Mucosa of descending colon (tissue), 3 donors: ENCODE measurements at regions not wholly inside any gene's neighbourhood (a gene's known extent, or its start where the extent isn't known, plus 50 kb on each side); places are given as distances from the start of the nearest gene placed in this dataset.

Experiments
- ATAC-seq: fragments of 200-7000 bp; cut with Tn5 transposase; one replicate; pipeline ENCODE4 v1.9.1; 2020; ENCODE audit warnings: mild to moderate bottlenecking, moderate library complexity
- DNase-seq, 3 donors: peaks; one replicate each; pipeline ENCODE4 v3.0.0-alpha.2; 2020
- H3K36me3 ChIP-seq: fragments of 200-600 bp; one replicate; pipeline ENCODE4 v1.8.0; 2021; ENCODE audit warnings: low read depth, mild to moderate bottlenecking
- H3K4me1 ChIP-seq: fragments of 200-600 bp; one replicate; pipeline ENCODE4 v1.8.0; 2021; ENCODE audit warnings: low read depth, mild to moderate bottlenecking
- H3K4me3 ChIP-seq: fragments of 200-600 bp; one replicate; pipeline ENCODE4 v1.8.0; 2021; ENCODE audit warnings: mild to moderate bottlenecking
- H3K9me3 ChIP-seq: fragments of 200-600 bp; one replicate; pipeline ENCODE4 v1.8.0; 2021; ENCODE audit warnings: mild to moderate bottlenecking
- intact Hi-C, 2 donors: fragments of 100-400 bp; cut with DNase I in 1 of 2; cut with micrococcal nuclease in 1 of 2; formaldehyde crosslinking; loops; one replicate each; pipeline versions ENCODE4 v1.11.0 to v1.11.1; 2022; cut with DNase I, micrococcal nuclease
- TF ChIP-seq, protein P1 (sequence below): fragments of 200-600 bp; IDR thresholded peaks from one replicate; pipeline ENCODE4 v1.8.0; 2022; ENCODE audit warnings: antibody characterized with exemption, mild to moderate bottlenecking
- donor health status: DM: no; HTN: no; CAD: no; lungs with moderate emphysema.
- donor health status: DM: no; HTN: no; CAD: no.
- donor health status: DM: no; HTN: yes; CAD: no.

DNA sequence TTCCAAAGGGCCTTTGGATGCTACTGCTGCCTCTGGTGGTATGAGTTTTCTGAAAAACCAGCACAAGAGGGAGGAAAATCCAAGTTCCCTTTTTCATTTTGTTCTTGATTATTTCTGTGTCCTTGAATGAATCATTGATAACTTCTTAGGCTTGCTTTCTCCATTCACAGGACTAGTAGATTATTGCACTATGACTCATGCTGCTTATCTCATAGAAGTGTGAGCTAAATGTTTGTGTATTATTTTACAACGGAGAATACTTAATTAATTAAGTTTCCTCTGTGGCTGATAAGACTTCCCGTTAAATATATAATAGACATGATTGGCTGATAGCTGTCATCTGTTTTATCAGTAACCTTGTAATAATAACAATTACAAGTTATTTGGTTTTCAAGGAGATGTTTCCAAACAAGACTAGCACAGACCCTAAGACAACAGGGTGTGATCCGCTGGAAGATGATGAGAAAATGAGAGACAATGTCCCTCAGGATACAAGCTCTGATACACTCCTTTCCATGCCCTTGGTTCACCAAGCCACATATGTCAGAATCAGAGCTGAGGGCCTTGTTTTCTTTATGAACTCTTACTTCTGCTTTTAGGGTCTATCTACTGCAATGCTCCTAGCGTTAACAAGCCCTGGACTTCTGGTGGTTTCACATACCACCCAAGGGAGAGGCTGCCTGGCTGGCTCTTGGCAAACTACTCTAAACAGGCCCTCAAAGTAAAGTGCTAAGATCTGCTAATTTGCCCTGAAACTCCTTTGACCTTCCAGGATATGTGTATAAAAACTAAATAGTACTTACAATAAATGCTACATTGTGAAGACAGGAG lies 1078.3 kb downstream of the TTLL7 start:
- DNase-seq (no peak), ATAC-seq (no peak)
- Histone ChIP-seq H3K9me3 (no peaks in the 10 kb centered on the region), H3K36me3 (no peaks in the 10 kb centered on the region), H3K4me3 (no peak overlapping the region), H3K4me1 (no peaks in the 10 kb centered on the region)
- TF ChIP-seq, protein P1, sequence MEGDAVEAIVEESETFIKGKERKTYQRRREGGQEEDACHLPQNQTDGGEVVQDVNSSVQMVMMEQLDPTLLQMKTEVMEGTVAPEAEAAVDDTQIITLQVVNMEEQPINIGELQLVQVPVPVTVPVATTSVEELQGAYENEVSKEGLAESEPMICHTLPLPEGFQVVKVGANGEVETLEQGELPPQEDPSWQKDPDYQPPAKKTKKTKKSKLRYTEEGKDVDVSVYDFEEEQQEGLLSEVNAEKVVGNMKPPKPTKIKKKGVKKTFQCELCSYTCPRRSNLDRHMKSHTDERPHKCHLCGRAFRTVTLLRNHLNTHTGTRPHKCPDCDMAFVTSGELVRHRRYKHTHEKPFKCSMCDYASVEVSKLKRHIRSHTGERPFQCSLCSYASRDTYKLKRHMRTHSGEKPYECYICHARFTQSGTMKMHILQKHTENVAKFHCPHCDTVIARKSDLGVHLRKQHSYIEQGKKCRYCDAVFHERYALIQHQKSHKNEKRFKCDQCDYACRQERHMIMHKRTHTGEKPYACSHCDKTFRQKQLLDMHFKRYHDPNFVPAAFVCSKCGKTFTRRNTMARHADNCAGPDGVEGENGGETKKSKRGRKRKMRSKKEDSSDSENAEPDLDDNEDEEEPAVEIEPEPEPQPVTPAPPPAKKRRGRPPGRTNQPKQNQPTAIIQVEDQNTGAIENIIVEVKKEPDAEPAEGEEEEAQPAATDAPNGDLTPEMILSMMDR: no peak
- intact Hi-C loops: no loop called here

GRCh38 chr1:82919837-82920236 lies 1079.1 kb downstream of the TTLL7 start:
- Histone ChIP-seq H3K4me3 (no peak overlapping the region), H3K4me1 (no peaks in the 10 kb centered on the region), H3K36me3 (no peaks in the 10 kb centered on the region), H3K9me3 (no peaks in the 10 kb centered on the region)
- intact Hi-C loops: no loop called here
- no peak for ATAC-seq
- no peak for DNase-seq
- TF ChIP-seq, protein P1: no peak

DNA sequence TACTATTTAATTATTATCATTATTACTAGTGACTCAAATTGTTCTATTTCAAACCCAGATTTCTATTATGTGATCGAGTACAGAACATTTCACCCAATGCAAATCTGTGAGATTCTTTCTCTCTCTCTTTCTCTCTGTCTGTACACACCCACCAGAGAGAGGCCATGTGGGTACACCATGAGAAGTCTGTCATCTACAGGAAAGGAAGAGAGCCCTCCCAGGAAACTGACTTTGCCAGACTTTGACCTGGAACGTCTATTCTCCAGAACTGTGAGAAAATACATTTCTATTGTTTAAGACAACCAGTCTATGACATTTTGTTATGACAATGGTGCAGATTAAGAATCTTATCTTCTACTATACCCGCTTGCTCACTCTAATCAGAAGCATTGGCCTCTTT lies 1091.6 kb downstream of the TTLL7 start:
- H3K4me3 ChIP-seq: no peak overlapping the region
- DNase-seq (no peak), ATAC-seq (no peak)
- no peaks in the 10 kb centered on the region for H3K36me3 ChIP-seq
- intact Hi-C loops: no loop called here
- TF ChIP-seq, protein P1: no peak
- no peaks in the 10 kb centered on the region for H3K9me3 ChIP-seq
- H3K4me1 ChIP-seq: no peaks in the 10 kb centered on the region

- intact Hi-C loops: no loop called here
- Histone ChIP-seq H3K9me3 (no peaks in the 10 kb centered on the region), H3K36me3 (no peaks in the 10 kb centered on the region), H3K4me3 (no peak overlapping the region), H3K4me1 (no peaks in the 10 kb centered on the region)
- DNase-seq (no peak), ATAC-seq (no peak)
- TF ChIP-seq, protein P1: no peak
Observed at GRCh38 chr1:82903626-82904025, 1095.3 kb downstream of the TTLL7 start.

DNA sequence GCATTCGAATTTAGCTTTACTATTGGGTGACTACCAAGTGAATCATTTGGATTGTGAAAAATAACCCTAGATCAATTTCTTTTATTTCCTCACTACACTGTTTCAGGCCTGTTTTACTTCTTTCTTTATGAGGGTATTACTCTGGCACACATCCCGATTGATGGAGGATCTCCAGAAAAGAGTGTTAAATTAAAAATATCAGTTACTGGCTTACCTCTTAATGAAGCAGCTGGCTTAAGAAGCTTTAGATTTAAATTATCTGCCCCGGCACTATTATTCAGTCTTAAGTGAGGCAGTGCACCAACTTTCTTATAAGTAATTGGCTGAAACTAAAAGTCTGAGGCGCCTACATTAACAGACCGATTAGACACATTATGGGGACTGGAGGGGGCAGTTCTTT lies 1097.4 kb downstream of the TTLL7 start:
- H3K4me1 ChIP-seq: no peaks in the 10 kb centered on the region
- no peak for ATAC-seq
- TF ChIP-seq, protein P1: no peak
- intact Hi-C loops: no loop called here
- H3K36me3 ChIP-seq: no peaks in the 10 kb centered on the region
- H3K4me3 ChIP-seq: no peak overlapping the region
- no peak for DNase-seq
- H3K9me3 ChIP-seq: no peaks in the 10 kb centered on the region
